Osteoblast (primary cell): ENCODE measurements at regions not wholly inside any gene's neighbourhood (a gene's known extent, or its start where the extent isn't known, plus 50 kb on each side); places are given as distances from the start of the nearest gene placed in this dataset.

Experiments
- DNase-seq: peaks from one replicate; pipeline ENCODE4 v3.0.0; 2011; ENCODE audit warnings: low spot score, mixed read lengths; ENCODE audit not compliant: insufficient read length; ENCODE audit errors: missing footprints
- H2AFZ ChIP-seq: 2 replicates; pipeline ENCODE4 v1.6.0; 2011; ENCODE audit warnings: mild to moderate bottlenecking, low read length
- H3K27ac ChIP-seq: 2 replicates; pipeline ENCODE4 v1.5.1; 2011; ENCODE audit warnings: mild to moderate bottlenecking, low read depth, low read length, moderate library complexity
- H3K27me3 ChIP-seq: 2 replicates; pipeline ENCODE4 v1.6.0; 2012; ENCODE audit warnings: mild to moderate bottlenecking, control low read depth, inconsistent platforms, low read length, moderate library complexity; ENCODE audit not compliant: insufficient read depth
- H3K36me3 ChIP-seq: 2 replicates; pipeline ENCODE4 v1.5.1; 2011; ENCODE audit warnings: mild to moderate bottlenecking, low read length, control low read depth, moderate library complexity; ENCODE audit not compliant: insufficient read depth
- H3K4me1 ChIP-seq: 2 replicates; pipeline ENCODE4 v1.5.1; 2011; ENCODE audit warnings: mild to moderate bottlenecking, low read length, control low read depth, moderate library complexity; ENCODE audit not compliant: insufficient read depth
- H3K4me2 ChIP-seq: 2 replicates; pipeline ENCODE4 v1.6.0; 2011; ENCODE audit warnings: mild to moderate bottlenecking, low read length; ENCODE audit not compliant: insufficient read depth
- H3K4me3 ChIP-seq: fragments of 200-600 bp; sonication (generic); 3 replicates; pipeline ENCODE4 v1.5.1; 2012; ENCODE audit warnings: mild to moderate bottlenecking, low read length, inconsistent platforms; ENCODE audit not compliant: insufficient read depth
- H3K79me2 ChIP-seq: 2 replicates; pipeline ENCODE4 v1.6.0; 2012; ENCODE audit warnings: mild to moderate bottlenecking, low read length, control low read depth, inconsistent platforms; ENCODE audit not compliant: insufficient read depth
- H3K9me3 ChIP-seq: 2 replicates; pipeline ENCODE4 v1.5.1; 2011; ENCODE audit warnings: low read depth, low read length, control low read depth
- H4K20me1 ChIP-seq: 2 replicates; pipeline ENCODE4 v1.6.0; 2012; ENCODE audit warnings: mild to moderate bottlenecking, low read length, control low read depth; ENCODE audit not compliant: insufficient read depth
- TF ChIP-seq, protein P1 (sequence below): IDR thresholded peaks from 2 replicates; pipeline ENCODE4 v1.5.1; 2011; ENCODE audit warnings: mild to moderate bottlenecking, low read depth, low read length, moderate library complexity; ENCODE audit errors: extremely low read depth

GRCh38 chr18:37712776-37713175 lies 147.2 kb upstream of the CELF4 start:
- Histone ChIP-seq H4K20me1 (no peaks in the 10 kb centered on the region), H3K4me2 (no peak overlapping the region), H3K9me3 (no peaks in the 10 kb centered on the region), H3K4me1 (no peaks in the 10 kb centered on the region), H3K27me3 (no peaks in the 10 kb centered on the region), H3K4me3 (no peak overlapping the region), H3K79me2 (no peaks in the 10 kb centered on the region), H3K36me3 (no peaks in the 10 kb centered on the region), H2AFZ (no peak overlapping the region), H3K27ac (no peak overlapping the region)
- no peak for DNase-seq
- TF ChIP-seq, protein P1, sequence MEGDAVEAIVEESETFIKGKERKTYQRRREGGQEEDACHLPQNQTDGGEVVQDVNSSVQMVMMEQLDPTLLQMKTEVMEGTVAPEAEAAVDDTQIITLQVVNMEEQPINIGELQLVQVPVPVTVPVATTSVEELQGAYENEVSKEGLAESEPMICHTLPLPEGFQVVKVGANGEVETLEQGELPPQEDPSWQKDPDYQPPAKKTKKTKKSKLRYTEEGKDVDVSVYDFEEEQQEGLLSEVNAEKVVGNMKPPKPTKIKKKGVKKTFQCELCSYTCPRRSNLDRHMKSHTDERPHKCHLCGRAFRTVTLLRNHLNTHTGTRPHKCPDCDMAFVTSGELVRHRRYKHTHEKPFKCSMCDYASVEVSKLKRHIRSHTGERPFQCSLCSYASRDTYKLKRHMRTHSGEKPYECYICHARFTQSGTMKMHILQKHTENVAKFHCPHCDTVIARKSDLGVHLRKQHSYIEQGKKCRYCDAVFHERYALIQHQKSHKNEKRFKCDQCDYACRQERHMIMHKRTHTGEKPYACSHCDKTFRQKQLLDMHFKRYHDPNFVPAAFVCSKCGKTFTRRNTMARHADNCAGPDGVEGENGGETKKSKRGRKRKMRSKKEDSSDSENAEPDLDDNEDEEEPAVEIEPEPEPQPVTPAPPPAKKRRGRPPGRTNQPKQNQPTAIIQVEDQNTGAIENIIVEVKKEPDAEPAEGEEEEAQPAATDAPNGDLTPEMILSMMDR: no peak

- no peaks in the 10 kb centered on the region for H3K9me3 ChIP-seq
- no peak for DNase-seq
- H4K20me1 ChIP-seq: no peaks in the 10 kb centered on the region
- H3K4me2 ChIP-seq: no peak overlapping the region
- H2AFZ ChIP-seq: no peak overlapping the region
- H3K4me1 ChIP-seq: no peaks in the 10 kb centered on the region
- H3K36me3 ChIP-seq: no peaks in the 10 kb centered on the region
- no peak overlapping the region for H3K27ac ChIP-seq
- H3K4me3 ChIP-seq: no peak overlapping the region
- H3K79me2 ChIP-seq: no peaks in the 10 kb centered on the region
- H3K27me3 ChIP-seq: no peaks in the 10 kb centered on the region
- TF ChIP-seq, protein P1: no peak
Observed at GRCh38 chr18:37711766-37712505, 146.3 kb upstream of the CELF4 start.

DNA sequence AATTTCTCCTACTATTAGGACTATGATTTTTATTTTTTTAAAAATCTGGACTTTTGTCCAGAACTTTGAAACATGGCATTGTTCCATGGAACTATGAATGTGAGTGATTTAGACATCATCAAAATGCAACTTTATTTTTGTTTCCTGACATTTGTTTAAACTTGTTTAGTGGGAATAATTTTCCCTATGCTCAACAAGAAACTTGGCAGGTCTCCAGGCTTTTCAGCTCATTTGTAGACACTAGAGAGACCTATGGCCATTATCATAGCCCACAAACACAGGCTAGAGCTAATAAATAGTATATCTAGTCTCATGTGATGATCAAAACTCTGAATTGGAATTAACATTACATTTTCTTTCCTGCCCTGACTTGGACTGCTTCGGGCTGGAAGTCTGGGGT lies 145.1 kb upstream of the CELF4 start:
- Histone ChIP-seq H3K4me2 (no peak overlapping the region), H3K79me2 (no peaks in the 10 kb centered on the region), H2AFZ (no peak overlapping the region), H3K4me1 (no peaks in the 10 kb centered on the region), H3K36me3 (no peaks in the 10 kb centered on the region), H3K9me3 (peaks cover 2% of the 10 kb centered on the region), H4K20me1 (no peaks in the 10 kb centered on the region), H3K27me3 (no peaks in the 10 kb centered on the region), H3K4me3 (no peak overlapping the region), H3K27ac (no peak overlapping the region)
- TF ChIP-seq, protein P1: no peak
- no peak for DNase-seq

GRCh38 chr18:37709740-37710139 lies 144.1 kb upstream of the CELF4 start:
- no peak overlapping the region for H2AFZ ChIP-seq
- no peak overlapping the region for H3K27ac ChIP-seq
- no peak overlapping the region for H3K4me2 ChIP-seq
- no peak overlapping the region for H3K4me3 ChIP-seq
- TF ChIP-seq, protein P1: no peak
- no peaks in the 10 kb centered on the region for H3K27me3 ChIP-seq
- H3K4me1 ChIP-seq: no peaks in the 10 kb centered on the region
- no peak for DNase-seq
- H3K9me3 ChIP-seq: peaks cover 2% of the 10 kb centered on the region
- H3K36me3 ChIP-seq: no peaks in the 10 kb centered on the region
- no peaks in the 10 kb centered on the region for H3K79me2 ChIP-seq
- no peaks in the 10 kb centered on the region for H4K20me1 ChIP-seq
